ENCODE measurements at regions not wholly inside any gene's neighbourhood (a gene's known extent, or its start where the extent isn't known, plus 50 kb on each side); places are given as distances from the start of the nearest gene placed in this dataset.

GRCh38 chr4:58961925-58962324 is 1851.7 kb upstream of the IGFBP7 start:
- TF ChIP-seq EZH2phosphoT487 (IDR thresholded peaks at IDR 0.05; ENCODE audit: borderline replicate concordance, low read length) (no peak), EZH2 (IDR thresholded peaks at IDR 0.05; ENCODE audit: low read length, unreplicated experiment) (no peak)
- TF ChIP-seq, protein P1, sequence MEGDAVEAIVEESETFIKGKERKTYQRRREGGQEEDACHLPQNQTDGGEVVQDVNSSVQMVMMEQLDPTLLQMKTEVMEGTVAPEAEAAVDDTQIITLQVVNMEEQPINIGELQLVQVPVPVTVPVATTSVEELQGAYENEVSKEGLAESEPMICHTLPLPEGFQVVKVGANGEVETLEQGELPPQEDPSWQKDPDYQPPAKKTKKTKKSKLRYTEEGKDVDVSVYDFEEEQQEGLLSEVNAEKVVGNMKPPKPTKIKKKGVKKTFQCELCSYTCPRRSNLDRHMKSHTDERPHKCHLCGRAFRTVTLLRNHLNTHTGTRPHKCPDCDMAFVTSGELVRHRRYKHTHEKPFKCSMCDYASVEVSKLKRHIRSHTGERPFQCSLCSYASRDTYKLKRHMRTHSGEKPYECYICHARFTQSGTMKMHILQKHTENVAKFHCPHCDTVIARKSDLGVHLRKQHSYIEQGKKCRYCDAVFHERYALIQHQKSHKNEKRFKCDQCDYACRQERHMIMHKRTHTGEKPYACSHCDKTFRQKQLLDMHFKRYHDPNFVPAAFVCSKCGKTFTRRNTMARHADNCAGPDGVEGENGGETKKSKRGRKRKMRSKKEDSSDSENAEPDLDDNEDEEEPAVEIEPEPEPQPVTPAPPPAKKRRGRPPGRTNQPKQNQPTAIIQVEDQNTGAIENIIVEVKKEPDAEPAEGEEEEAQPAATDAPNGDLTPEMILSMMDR (conservative IDR thresholded peaks at IDR 0.05; ENCODE audit: low read depth, low read length): no peak

Data from PC-3 (cell line).